HG03066 (cell line): ENCODE measurements at regions not wholly inside any gene's neighbourhood (a gene's known extent, or its start where the extent isn't known, plus 50 kb on each side); places are given as distances from the start of the nearest gene placed in this dataset.
"Not testable (repeated sequence)": the region's sequence is repeated elsewhere in the genome, so short reads cannot be mapped to it uniquely, and the experiment has no call there.

Source experiments
- ATAC-seq: cut with Tn5 transposase; IDR thresholded peaks from one replicate; pipeline ENCODE4 v1.9.1; 2021; ENCODE audit warnings: low read depth; ENCODE audit not compliant: unreplicated experiment

- no peak for ATAC-seq
Measured at GRCh38 chr7:25678215-25678614, 449.9 kb upstream of the NPVF start.

GRCh38 chr7:25680636-25681035 is 452.4 kb upstream of the NPVF start:
- no peak for ATAC-seq

- ATAC-seq = no peak
Measured at GRCh38 chr7:25684360-25684759, 456.1 kb upstream of the NPVF start.

- no peak for ATAC-seq
Measured at GRCh38 chr7:25686493-25686892, 458.2 kb upstream of the NPVF start.

GRCh38 chr7:25694211-25694610 is 457.8 kb upstream of the NFE2L3 start:
- ATAC-seq = no peak

GRCh38 chr7:25694699-25695098 is 457.3 kb upstream of the NFE2L3 start:
- no peak for ATAC-seq

GRCh38 chr7:25696571-25696970 is 455.4 kb upstream of the NFE2L3 start:
- ATAC-seq = no peak

GRCh38 chr7:25698451-25699113 is 453.4 kb upstream of the NFE2L3 start:
- ATAC-seq = no peak

GRCh38 chr7:25700141-25700540 is 451.9 kb upstream of the NFE2L3 start:
- not testable (repeated sequence) for ATAC-seq

GRCh38 chr7:25704413-25704812 is 447.6 kb upstream of the NFE2L3 start:
- ATAC-seq = no peak

- no peak for ATAC-seq
Measured at GRCh38 chr7:25706764-25707163, 445.2 kb upstream of the NFE2L3 start.

GRCh38 chr7:25707768-25708620 is 444.0 kb upstream of the NFE2L3 start:
- ATAC-seq = no peak

GRCh38 chr7:25710959-25711358 is 441.0 kb upstream of the NFE2L3 start:
- ATAC-seq = no peak

- no peak for ATAC-seq
Measured at GRCh38 chr7:25711940-25712339, 440.1 kb upstream of the NFE2L3 start.

- no peak for ATAC-seq
Measured at GRCh38 chr7:25712500-25712899, 439.5 kb upstream of the NFE2L3 start.

- no peak for ATAC-seq
Measured at GRCh38 chr7:25714013-25714412, 438.0 kb upstream of the NFE2L3 start.

GRCh38 chr7:25716421-25716820 is 435.6 kb upstream of the NFE2L3 start:
- no peak for ATAC-seq

- ATAC-seq = no peak
Measured at GRCh38 chr7:25718596-25718995, 433.4 kb upstream of the NFE2L3 start.

- ATAC-seq = no peak
Measured at GRCh38 chr7:25719190-25719896, 432.7 kb upstream of the NFE2L3 start.

- ATAC-seq = no peak
Measured at GRCh38 chr7:25720427-25720826, 431.6 kb upstream of the NFE2L3 start.

GRCh38 chr7:25722856-25723255 is 429.1 kb upstream of the NFE2L3 start:
- no peak for ATAC-seq
